Fibroblast of mammary gland (primary cell): ENCODE measurements at regions not wholly inside any gene's neighbourhood (a gene's known extent, or its start where the extent isn't known, plus 50 kb on each side); places are given as distances from the start of the nearest gene placed in this dataset.

Experiments
- DNase-seq: peaks from one replicate; pipeline ENCODE4 v3.0.0-alpha.2; 2010; ENCODE audit warnings: low read depth
- H3K4me3 ChIP-seq: 2 replicates; pipeline ENCODE4 v1.5.1; 2011; ENCODE audit warnings: low read depth, mild to moderate bottlenecking, low read length, moderate library complexity; ENCODE audit not compliant: control insufficient read depth
- TF ChIP-seq, protein P1 (sequence below): conservative IDR thresholded peaks from 2 replicates; pipeline ENCODE4 v1.5.1; 2011; ENCODE audit warnings: low read depth, low read length, inconsistent platforms; ENCODE audit not compliant: control insufficient read depth, insufficient read depth

DNA sequence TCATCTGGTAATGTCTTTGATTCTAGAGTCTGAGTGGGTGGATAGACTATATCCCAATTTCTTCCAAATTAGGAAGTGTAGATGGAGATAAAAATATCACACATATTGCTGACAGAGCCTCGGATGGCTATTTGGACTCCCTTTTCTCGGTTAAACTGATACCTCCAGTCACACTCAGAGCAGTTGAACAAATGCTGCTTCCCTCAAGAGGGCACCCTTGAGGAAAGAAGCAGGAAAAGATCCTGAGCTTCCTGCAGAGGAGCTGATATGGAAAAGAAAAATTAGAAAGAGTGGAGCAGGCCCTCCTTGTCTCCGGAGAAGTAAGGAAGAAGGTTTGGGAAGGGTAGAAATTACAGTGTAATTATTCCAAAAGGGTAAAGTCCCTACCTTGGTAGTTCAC lies 96.2 kb upstream of the CCSER1 start:
- no peak overlapping the region for H3K4me3 ChIP-seq
- TF ChIP-seq, protein P1, sequence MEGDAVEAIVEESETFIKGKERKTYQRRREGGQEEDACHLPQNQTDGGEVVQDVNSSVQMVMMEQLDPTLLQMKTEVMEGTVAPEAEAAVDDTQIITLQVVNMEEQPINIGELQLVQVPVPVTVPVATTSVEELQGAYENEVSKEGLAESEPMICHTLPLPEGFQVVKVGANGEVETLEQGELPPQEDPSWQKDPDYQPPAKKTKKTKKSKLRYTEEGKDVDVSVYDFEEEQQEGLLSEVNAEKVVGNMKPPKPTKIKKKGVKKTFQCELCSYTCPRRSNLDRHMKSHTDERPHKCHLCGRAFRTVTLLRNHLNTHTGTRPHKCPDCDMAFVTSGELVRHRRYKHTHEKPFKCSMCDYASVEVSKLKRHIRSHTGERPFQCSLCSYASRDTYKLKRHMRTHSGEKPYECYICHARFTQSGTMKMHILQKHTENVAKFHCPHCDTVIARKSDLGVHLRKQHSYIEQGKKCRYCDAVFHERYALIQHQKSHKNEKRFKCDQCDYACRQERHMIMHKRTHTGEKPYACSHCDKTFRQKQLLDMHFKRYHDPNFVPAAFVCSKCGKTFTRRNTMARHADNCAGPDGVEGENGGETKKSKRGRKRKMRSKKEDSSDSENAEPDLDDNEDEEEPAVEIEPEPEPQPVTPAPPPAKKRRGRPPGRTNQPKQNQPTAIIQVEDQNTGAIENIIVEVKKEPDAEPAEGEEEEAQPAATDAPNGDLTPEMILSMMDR = no peak
- no peak for DNase-seq

DNA sequence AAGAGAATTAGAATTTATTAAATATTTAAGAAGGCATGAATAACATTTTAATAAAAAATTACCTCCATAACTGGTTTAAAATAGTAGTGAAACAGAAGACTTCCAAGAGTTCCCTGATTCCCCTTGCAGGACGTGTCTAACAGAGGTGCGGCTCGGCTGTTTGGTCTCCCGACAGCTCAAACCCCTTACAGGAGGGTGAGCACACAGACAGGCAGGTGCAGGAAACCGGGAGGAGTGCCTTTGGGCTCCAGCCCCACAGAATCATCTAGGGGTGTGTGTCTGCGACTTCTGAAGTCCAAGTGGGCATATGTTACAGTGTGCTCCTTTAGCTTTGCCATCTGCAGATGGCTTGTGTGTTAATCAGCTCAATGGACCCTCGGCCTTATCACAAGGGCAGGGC lies 88.1 kb upstream of the CCSER1 start:
- TF ChIP-seq, protein P1 = no peak
- DNase-seq = no peak
- H3K4me3 ChIP-seq = no peak overlapping the region

DNA sequence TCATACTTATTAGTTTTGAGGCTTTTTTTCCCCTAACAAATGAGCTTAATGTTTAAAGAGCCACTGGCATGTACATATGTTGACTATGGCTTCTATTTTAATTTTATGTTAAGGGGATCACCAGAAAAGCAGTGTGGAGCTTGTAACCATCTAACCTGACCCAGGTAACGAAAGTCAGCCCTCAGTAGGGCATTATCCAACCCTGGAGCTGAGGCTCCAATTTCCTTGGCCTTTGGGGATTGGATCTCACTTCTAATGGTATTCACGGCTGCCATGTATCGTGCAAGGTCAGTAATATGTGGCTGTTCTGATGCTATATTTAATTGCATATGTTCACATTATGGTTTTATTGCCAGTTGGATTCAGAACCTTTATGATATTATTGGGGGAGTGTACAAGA lies 75.2 kb upstream of the CCSER1 start:
- no peak overlapping the region for H3K4me3 ChIP-seq
- DNase-seq = no peak
- TF ChIP-seq, protein P1 = no peak

GRCh38 chr4:90057091-90057490 lies 70.1 kb upstream of the CCSER1 start:
- no peak overlapping the region for H3K4me3 ChIP-seq
- no peak for DNase-seq
- TF ChIP-seq, protein P1 = no peak

GRCh38 chr4:90060039-90060438 lies 67.2 kb upstream of the CCSER1 start:
- no peak overlapping the region for H3K4me3 ChIP-seq
- DNase-seq = no peak
- TF ChIP-seq, protein P1 = no peak

- no peak for DNase-seq
- TF ChIP-seq, protein P1 = no peak
- no peak overlapping the region for H3K4me3 ChIP-seq
These were observed 65.3 kb upstream of the CCSER1 start for GRCh38 chr4:90061881-90062280.

- DNase-seq = no peak
- H3K4me3 ChIP-seq = no peak overlapping the region
- TF ChIP-seq, protein P1 = no peak
These were observed 63.0 kb upstream of the CCSER1 start for GRCh38 chr4:90064196-90064595.
